Astrocyte (in vitro differentiated cells and primary cell): ENCODE measurements at regions not wholly inside any gene's neighbourhood (a gene's known extent, or its start where the extent isn't known, plus 50 kb on each side); places are given as distances from the start of the nearest gene placed in this dataset.

Experiments
- EZH2 ChIP-seq: IDR thresholded peaks from 2 replicates; pipeline ENCODE4 v1.6.1; 2012; ENCODE audit warnings: mild to moderate bottlenecking, low read length, inconsistent platforms; ENCODE audit not compliant: insufficient read depth
- TF ChIP-seq, protein P1 (sequence below): IDR thresholded peaks from 2 replicates; pipeline ENCODE4 v1.5.1; 2011; ENCODE audit warnings: low read depth, mild to moderate bottlenecking, inconsistent platforms, low read length, moderate library complexity; ENCODE audit not compliant: insufficient read depth

DNA sequence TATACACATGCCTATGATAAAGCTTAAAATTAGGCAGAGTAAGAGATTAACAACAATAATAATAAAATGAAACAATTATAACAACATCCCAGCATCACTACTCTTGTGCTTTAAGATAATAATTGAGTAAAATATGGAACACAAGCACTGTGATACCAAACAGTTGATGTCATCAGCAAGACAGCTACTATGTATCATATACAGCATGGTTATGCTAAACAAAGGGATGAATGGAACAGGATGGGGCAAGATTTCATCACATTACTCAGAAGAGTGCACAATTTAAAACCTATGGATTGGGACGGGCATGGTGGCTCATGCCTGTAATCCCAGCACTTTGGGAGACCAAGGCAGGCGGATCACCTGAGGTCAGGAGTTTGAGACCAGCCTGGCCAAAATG is 1221.0 kb downstream of the SUCLG1 start:
- TF ChIP-seq, protein P1, sequence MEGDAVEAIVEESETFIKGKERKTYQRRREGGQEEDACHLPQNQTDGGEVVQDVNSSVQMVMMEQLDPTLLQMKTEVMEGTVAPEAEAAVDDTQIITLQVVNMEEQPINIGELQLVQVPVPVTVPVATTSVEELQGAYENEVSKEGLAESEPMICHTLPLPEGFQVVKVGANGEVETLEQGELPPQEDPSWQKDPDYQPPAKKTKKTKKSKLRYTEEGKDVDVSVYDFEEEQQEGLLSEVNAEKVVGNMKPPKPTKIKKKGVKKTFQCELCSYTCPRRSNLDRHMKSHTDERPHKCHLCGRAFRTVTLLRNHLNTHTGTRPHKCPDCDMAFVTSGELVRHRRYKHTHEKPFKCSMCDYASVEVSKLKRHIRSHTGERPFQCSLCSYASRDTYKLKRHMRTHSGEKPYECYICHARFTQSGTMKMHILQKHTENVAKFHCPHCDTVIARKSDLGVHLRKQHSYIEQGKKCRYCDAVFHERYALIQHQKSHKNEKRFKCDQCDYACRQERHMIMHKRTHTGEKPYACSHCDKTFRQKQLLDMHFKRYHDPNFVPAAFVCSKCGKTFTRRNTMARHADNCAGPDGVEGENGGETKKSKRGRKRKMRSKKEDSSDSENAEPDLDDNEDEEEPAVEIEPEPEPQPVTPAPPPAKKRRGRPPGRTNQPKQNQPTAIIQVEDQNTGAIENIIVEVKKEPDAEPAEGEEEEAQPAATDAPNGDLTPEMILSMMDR, result no peak
- TF ChIP-seq EZH2, result no peak
